GM03348 (cell line): ENCODE measurements at regions not wholly inside any gene's neighbourhood (a gene's known extent, or its start where the extent isn't known, plus 50 kb on each side); places are given as distances from the start of the nearest gene placed in this dataset.

Source experiments
- DNase-seq: peaks from one replicate; pipeline ENCODE4 v3.0.0; 2012; ENCODE audit warnings: low spot score

- DNase-seq = no peak
Measured at GRCh38 chr17:17417718-17418181, 59.0 kb upstream of the MED9 start.

DNA sequence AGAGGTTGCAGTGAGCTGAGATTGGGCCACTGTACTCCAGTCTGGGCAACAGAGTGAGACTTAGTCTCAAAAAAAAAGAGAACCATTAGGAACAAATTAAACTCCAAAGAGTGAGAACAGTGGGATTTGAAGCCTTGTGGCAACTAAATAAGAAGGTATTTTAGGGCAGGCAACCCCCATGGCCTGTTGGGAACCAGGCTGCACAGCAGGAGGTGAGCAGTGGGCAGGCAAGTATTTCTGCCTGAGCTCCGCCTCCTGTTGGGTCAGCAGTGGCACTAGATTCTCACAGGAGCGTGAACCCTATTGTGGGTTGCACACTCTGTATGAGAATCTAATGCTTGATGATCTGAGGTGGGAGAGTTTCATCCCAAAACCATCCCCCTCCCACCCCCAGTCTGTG, 57.6 kb upstream of the MED9 start:
- DNase-seq = no peak

DNA sequence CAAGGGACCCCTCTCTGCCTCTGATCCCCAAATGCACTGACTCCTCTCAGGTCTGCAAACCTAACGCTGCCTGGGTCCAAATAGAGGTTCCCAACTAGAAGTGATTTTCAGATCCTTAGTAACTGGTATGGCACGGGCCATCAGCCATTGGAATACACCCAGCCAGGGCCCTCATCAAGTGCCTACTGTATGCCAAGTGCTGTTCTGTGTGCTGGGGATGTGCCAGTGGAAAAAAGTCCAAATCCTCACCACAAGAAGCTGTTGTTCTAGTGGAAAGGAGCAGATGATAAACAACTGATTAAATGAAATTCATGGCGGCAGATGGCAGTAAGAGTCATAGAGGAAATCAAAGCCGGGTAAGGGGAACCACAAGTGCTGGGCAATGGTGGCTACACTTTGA, 57.2 kb upstream of the MED9 start:
- no peak for DNase-seq

- no peak for DNase-seq
Measured at GRCh38 chr17:17420082-17420481, 56.7 kb upstream of the MED9 start.

GRCh38 chr17:17420561-17421269, 56.1 kb upstream of the MED9 start:
- peak; percentile 58 for DNase-seq

DNA sequence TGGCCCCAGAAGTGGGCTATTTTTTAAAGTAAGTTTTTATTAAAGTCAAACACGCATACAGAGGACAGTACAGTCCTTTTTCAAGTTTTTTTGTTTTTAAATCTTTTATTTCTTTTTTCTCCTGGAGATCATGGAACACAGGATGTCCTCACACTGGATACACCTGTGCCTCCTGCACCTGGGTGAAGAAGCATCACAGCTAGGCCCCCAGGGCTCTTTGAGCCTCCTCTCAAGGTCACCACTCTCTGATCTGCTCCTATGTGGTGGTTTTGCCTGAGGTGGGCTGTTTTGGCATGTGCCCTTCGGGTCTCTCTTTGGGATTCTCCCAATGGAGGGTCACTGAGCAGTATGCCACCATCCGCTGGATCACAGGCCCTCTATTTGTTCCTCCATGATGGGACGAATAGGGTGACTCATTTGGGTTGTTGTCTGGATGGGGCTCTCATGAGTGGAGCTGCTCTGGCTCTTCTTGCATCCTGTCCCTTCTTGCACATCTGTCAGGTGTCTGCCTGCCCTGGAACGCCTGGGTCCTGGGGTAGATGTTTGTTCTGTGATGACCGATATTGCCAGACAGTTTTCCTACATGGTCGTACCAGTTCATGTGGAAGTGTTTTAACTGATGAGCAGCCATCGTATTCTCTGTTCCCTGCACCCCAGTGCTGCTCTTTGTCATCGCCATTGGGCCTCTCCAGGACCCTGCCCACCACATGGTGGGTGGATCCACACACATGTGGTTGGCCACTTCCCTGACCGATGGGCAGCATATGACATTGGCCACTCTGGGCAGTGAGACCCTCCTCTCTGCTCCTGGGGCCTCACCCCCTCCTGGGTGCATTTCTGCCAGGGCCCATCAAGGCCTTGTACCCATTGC, 55.2 kb upstream of the MED9 start:
- DNase-seq = no peak

- no peak for DNase-seq
Measured at GRCh38 chr17:17422217-17422610, 54.6 kb upstream of the MED9 start.

DNA sequence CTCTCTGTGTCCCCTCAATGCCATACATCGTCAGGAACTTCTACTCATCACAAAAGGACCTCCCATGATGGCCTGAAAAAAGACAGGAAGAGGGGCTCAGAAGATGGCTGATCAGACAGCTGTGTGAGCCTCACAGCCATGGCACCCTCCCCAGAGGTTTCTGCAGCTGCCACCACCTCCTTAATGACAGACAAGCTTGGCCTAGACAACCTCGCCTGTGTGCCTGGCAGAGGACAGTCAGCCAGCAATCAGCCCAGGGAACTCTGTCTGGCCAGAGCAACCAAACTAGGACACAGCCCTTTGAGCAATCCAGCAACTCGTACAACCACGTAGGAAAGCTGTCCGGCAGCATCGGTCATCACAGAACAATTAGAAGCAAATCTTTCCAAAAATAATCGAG, 54.2 kb upstream of the MED9 start:
- no peak for DNase-seq

GRCh38 chr17:17423656-17424055, 53.1 kb upstream of the MED9 start:
- DNase-seq = no peak

- DNase-seq = no peak
Measured at GRCh38 chr17:17424552-17424951, 52.2 kb upstream of the MED9 start.

- no peak for DNase-seq
Measured at GRCh38 chr17:17425005-17425404, 51.8 kb upstream of the MED9 start.

DNA sequence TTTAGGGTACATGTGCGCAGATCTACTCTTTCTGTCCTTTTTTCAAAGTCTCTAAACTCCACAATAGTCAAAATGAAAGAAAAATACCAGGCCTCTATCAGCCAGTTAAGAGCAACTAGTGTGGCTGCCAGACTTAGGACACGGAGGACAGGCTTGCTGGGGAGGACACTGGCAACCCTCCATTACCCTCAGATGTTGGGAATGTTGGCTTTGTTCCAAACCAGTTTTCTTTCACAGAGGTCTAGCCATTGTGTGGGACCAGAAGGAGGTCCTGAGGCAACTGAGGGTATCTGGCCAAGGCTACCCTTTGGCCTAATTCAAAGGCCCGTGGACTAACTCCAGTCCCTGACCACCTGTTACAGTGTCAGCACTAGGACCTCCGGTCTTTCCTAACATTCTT, 51.2 kb upstream of the MED9 start:
- DNase-seq = no peak

DNA sequence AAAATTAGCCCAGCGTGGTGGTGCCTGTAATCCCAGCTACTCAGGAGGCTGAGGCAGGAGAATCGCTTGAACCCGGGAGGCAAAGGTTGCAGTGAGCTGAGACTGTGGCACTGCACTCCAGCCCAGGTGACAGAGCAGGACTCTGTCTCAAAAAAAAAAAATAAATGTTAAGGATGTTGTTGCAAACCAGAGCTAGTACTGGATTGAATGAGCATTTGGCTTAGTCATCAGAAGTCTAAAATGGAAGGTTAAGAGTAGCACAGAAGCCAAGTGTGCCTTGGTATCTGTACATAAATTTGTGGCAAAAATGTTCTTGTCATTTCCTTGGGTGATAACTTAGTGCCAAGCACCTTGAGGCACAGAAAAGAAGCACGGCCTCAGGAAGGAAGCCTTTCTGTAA, 50.6 kb upstream of the MED9 start:
- DNase-seq = no peak
